Nephron (organoid): ENCODE measurements at regions not wholly inside any gene's neighbourhood (a gene's known extent, or its start where the extent isn't known, plus 50 kb on each side); places are given as distances from the start of the nearest gene placed in this dataset.
A peak's percentile ranks its signal among the peaks of the same experiment; 100 is the strongest.

Experiments
- H3K27ac Mint-ChIP-seq, 3 experiments: 2 replicates each; pipeline ENCODE4 v1.8.0; 2020; ENCODE audit warnings: mixed read lengths in 3 of 3, mild to moderate bottlenecking in 2 of 3, moderate library complexity in 1 of 3
- H3K27me3 Mint-ChIP-seq: 2 replicates; pipeline ENCODE4 v1.8.0; 2021; ENCODE audit warnings: low read depth, mild to moderate bottlenecking, moderate library complexity, mixed read lengths
- H3K36me3 Mint-ChIP-seq: 2 replicates; pipeline ENCODE4 v1.8.0; 2020; ENCODE audit warnings: low read depth, mixed read lengths
- H3K4me1 Mint-ChIP-seq: 2 replicates; pipeline ENCODE4 v1.8.0; 2020; ENCODE audit warnings: mixed read lengths
- H3K4me3 Mint-ChIP-seq, 3 experiments: 2 replicates each; pipeline ENCODE4 v1.8.0; 2020; ENCODE audit warnings: mild to moderate bottlenecking in 3 of 3, mixed read lengths in 3 of 3, moderate library complexity in 2 of 3
- H3K9me3 Mint-ChIP-seq: 2 replicates; pipeline ENCODE4 v1.8.0; 2020; ENCODE audit warnings: mixed read lengths
- TF ChIP-seq, protein P1 (sequence below), 3 experiments: fragments of 200-600 bp; sonication (generic); IDR thresholded peaks; one replicate each; pipeline ENCODE4 v1.5.0; 2021; ENCODE audit warnings: antibody characterized with exemption in 3 of 3; ENCODE audit not compliant: unreplicated experiment in 3 of 3

DNA sequence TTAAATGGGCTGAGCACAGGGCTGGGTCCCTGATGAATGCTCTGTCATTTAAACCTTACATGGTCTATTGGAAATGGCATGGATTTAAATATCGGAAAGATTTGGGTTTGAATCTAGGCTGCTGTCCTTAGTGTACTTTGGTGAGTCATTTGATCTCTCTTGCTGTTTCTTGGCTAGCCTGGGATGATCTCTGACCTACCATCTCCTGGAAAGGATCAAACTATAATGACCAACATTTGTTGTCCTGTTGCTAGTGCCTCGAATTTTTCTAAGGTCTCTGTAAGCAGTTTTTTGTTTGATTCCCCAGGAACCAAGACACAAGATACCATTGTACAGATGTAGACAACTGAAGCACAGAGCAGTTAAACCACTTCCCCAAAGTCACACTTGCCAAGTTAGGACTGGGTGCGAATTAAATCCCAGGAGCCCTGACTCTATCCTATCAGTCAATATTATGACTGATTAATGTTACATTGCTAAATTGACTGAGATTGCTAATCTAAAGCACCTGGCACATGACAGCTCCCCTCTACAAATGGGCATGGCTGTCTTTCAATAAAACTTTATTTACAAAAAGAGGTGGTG, 244.9 kb upstream of the MCTP2 start:
- peaks cover 3% of the 10 kb centered on the region for H3K27me3 Mint-ChIP-seq
- peak overlapping the region in 1 of 3 experiments; percentile 12 for H3K27ac Mint-ChIP-seq
- no peaks in the 10 kb centered on the region for H3K9me3 Mint-ChIP-seq
- TF ChIP-seq, protein P1, sequence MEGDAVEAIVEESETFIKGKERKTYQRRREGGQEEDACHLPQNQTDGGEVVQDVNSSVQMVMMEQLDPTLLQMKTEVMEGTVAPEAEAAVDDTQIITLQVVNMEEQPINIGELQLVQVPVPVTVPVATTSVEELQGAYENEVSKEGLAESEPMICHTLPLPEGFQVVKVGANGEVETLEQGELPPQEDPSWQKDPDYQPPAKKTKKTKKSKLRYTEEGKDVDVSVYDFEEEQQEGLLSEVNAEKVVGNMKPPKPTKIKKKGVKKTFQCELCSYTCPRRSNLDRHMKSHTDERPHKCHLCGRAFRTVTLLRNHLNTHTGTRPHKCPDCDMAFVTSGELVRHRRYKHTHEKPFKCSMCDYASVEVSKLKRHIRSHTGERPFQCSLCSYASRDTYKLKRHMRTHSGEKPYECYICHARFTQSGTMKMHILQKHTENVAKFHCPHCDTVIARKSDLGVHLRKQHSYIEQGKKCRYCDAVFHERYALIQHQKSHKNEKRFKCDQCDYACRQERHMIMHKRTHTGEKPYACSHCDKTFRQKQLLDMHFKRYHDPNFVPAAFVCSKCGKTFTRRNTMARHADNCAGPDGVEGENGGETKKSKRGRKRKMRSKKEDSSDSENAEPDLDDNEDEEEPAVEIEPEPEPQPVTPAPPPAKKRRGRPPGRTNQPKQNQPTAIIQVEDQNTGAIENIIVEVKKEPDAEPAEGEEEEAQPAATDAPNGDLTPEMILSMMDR (IDR thresholded peaks at IDR 0.05; ENCODE audit: unreplicated experiment in 3 of 3), result no peak
- no peaks in the 10 kb centered on the region for H3K36me3 Mint-ChIP-seq
- peaks cover 54% of the 10 kb centered on the region for H3K4me1 Mint-ChIP-seq
- H3K4me3 Mint-ChIP-seq, result no peak overlapping the region

DNA sequence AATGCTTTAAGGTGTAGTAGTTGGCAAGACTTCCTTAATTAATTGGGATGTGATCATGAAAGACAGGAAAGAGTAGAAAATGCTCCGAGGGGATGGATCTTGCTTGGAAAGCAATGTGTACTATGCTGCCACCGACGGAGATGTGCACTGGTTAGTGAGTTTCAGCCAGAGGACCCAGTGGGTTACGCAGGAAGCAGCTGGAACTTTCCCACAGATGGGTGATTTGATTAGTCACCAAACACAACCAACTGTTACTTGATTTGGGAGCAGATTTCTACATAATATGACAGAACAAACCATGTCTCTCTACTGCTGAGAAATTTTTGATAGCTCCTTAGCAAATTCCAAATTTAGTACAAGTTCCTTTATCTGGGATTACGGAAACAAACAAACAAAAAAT, 245.4 kb upstream of the MCTP2 start:
- TF ChIP-seq, protein P1 (IDR thresholded peaks at IDR 0.05; ENCODE audit: unreplicated experiment in 3 of 3), result no peak
- Mint-ChIP-seq H3K27ac (peak overlapping the region in 2 of 3 experiments; percentile 10 to 12), H3K4me1 (peaks cover 57% of the 10 kb centered on the region), H3K36me3 (no peaks in the 10 kb centered on the region), H3K27me3 (peaks cover 3% of the 10 kb centered on the region), H3K9me3 (no peaks in the 10 kb centered on the region), H3K4me3 (no peak overlapping the region)

DNA sequence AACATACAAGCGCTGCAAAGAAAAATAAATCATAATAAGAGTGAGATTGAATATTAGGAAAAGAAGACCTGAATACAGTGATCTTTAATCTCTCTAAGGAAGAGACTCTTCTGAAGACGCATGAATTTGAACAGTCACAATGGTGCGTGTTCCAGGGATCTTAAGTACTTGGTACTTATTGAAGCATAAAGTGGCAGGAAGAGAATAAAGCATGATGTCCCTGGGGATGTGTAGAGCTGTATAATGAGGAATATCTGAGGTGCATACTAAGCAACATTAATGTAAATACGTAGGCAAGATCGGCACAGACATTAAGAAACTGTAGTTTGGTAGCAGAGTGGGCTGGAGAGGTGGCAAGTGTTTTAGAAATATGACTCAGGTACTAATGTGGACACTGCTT, 246.2 kb upstream of the MCTP2 start:
- Mint-ChIP-seq H3K4me3 (no peak overlapping the region), H3K9me3 (no peaks in the 10 kb centered on the region), H3K36me3 (no peaks in the 10 kb centered on the region), H3K27me3 (peaks cover 3% of the 10 kb centered on the region), H3K4me1 (peaks cover 64% of the 10 kb centered on the region), H3K27ac (peak overlapping the region in 2 of 3 experiments; percentile 1 to 70)
- TF ChIP-seq, protein P1 (IDR thresholded peaks at IDR 0.05; ENCODE audit: unreplicated experiment in 3 of 3), result no peak

DNA sequence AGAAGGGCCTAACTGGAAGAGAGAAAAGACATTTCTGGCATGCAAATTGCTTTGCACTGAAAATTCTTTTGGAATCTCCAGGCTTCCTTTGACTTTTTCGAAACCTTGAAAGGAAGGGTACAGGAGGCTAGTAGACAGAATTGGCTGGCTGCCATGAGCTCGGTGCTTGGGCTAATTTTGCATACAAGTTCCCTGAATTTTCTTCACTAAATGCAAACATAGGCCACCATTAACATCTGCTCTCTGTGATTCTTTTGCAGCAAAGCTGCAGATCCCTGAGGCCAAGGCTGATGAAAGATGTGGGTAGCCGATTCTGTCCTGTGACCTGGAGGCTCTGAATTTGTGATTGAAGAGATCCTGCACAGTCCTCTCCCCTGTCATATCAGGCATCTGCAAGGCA, 247.8 kb upstream of the MCTP2 start:
- H3K4me3 Mint-ChIP-seq, result no peak overlapping the region
- H3K9me3 Mint-ChIP-seq, result no peaks in the 10 kb centered on the region
- H3K4me1 Mint-ChIP-seq, result peaks cover 58% of the 10 kb centered on the region
- no peaks in the 10 kb centered on the region for H3K36me3 Mint-ChIP-seq
- peak overlapping the region; percentile 33 to 73 (median 70) for H3K27ac Mint-ChIP-seq
- H3K27me3 Mint-ChIP-seq, result no peaks in the 10 kb centered on the region
- TF ChIP-seq, protein P1 (IDR thresholded peaks at IDR 0.05; ENCODE audit: unreplicated experiment in 3 of 3), result no peak

DNA sequence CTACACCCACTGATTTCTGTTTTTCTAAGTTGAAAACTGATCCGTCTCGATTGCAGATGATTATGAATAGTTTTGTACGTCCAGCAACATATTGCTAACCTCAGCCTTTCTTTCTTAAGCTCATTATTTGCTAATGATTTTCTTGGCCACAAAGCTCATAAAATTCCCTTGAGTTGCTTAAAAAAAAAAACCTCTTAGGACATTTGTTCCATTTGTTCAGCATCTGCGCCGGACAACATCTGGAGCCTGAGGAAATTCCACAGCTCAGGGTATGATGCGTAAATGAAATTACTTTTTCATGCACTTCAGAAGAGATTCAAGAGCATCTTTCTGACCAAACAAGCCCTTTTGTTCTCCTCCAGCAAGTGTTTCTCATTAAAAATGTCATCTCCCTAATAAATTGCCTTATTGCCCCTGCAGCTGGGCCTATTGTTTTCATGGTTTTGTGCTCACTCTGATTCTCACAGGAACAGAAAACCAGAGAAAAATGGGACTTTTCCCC, 249.1 kb upstream of the MCTP2 start:
- Mint-ChIP-seq H3K36me3 (no peaks in the 10 kb centered on the region), H3K27me3 (no peaks in the 10 kb centered on the region), H3K4me3 (no peak overlapping the region), H3K4me1 (peaks cover 54% of the 10 kb centered on the region), H3K9me3 (no peaks in the 10 kb centered on the region), H3K27ac (peak overlapping the region; percentile 33 to 73 (median 70))
- TF ChIP-seq, protein P1 (IDR thresholded peaks at IDR 0.05; ENCODE audit: unreplicated experiment in 3 of 3), result no peak

DNA sequence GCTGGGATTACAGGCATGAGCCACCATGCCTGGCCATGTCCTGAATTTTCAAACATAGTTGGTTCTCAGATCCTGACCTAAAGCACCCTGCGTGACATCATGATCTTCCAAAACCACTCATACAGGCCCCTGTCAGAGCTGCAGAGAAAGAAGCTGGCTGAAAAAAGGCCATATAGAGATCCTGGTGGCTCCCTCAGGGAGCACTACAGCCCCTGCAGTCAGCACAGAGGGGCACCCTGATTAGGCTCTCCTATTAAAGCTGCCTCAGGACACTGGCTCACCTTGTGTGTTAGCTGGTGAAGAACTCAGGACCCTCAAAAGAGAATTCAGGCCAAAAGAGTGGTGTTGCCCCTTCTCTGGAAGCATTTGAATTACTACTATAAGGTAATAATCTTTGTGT, 249.7 kb upstream of the MCTP2 start:
- Mint-ChIP-seq H3K36me3 (no peaks in the 10 kb centered on the region), H3K4me3 (no peak overlapping the region), H3K27me3 (no peaks in the 10 kb centered on the region), H3K9me3 (peaks cover 2% of the 10 kb centered on the region), H3K27ac (peak overlapping the region; percentile 33 to 73 (median 70)), H3K4me1 (peaks cover 54% of the 10 kb centered on the region)
- TF ChIP-seq, protein P1 (IDR thresholded peaks at IDR 0.05; ENCODE audit: unreplicated experiment in 3 of 3), result no peak
